ENCODE measurements at regions not wholly inside any gene's neighbourhood (a gene's known extent, or its start where the extent isn't known, plus 50 kb on each side); places are given as distances from the start of the nearest gene placed in this dataset.

- no peak overlapping the region for H3K4me2 ChIP-seq
- H3K27ac ChIP-seq, result no peak overlapping the region
- no peak overlapping the region for H2AFZ ChIP-seq (ENCODE audit: low read depth)
- no peaks in the 10 kb centered on the region for H3K36me3 ChIP-seq (ENCODE audit: insufficient read depth)
- H3K27me3 ChIP-seq (ENCODE audit: insufficient read depth, low read depth), result no peaks in the 10 kb centered on the region
- H4K20me1 ChIP-seq (ENCODE audit: insufficient read depth), result no peaks in the 10 kb centered on the region
- no peaks in the 10 kb centered on the region for H3K4me1 ChIP-seq (ENCODE audit: low read depth, poor library complexity, severe bottlenecking)
- H3K9ac ChIP-seq, result no peak overlapping the region
- TF ChIP-seq CTCF (conservative IDR thresholded peaks at IDR 0.05; ENCODE audit: low read depth, low read length), result no peak
- no peaks in the 10 kb centered on the region for H3K79me2 ChIP-seq (ENCODE audit: insufficient read depth, low read depth)
- no peak overlapping the region for H3K4me3 ChIP-seq (IDR thresholded peaks at IDR 0.05; ENCODE audit: insufficient read depth, low read depth, low read length)
These were observed 349.2 kb upstream of the KLF4 start for GRCh38 chr9:107838766-107839165.

GRCh38 chr9:107836300-107836699 is 346.7 kb upstream of the KLF4 start:
- Histone ChIP-seq H3K4me1 (ENCODE audit: low read depth, poor library complexity, severe bottlenecking) (no peaks in the 10 kb centered on the region), H3K9ac (no peak overlapping the region), H3K79me2 (ENCODE audit: insufficient read depth, low read depth) (no peaks in the 10 kb centered on the region), H3K4me2 (no peak overlapping the region), H4K20me1 (ENCODE audit: insufficient read depth) (no peaks in the 10 kb centered on the region), H3K4me3 (IDR thresholded peaks at IDR 0.05; ENCODE audit: insufficient read depth, low read depth, low read length) (no peak overlapping the region), H3K36me3 (ENCODE audit: insufficient read depth) (no peaks in the 10 kb centered on the region), H3K27ac (no peak overlapping the region), H2AFZ (ENCODE audit: low read depth) (no peak overlapping the region), H3K27me3 (ENCODE audit: insufficient read depth, low read depth) (no peaks in the 10 kb centered on the region)
- no peak for TF ChIP-seq CTCF (conservative IDR thresholded peaks at IDR 0.05; ENCODE audit: low read depth, low read length)

- H3K27me3 ChIP-seq (ENCODE audit: insufficient read depth, low read depth), result no peaks in the 10 kb centered on the region
- no peaks in the 10 kb centered on the region for H3K4me1 ChIP-seq (ENCODE audit: low read depth, poor library complexity, severe bottlenecking)
- TF ChIP-seq CTCF (conservative IDR thresholded peaks at IDR 0.05; ENCODE audit: low read depth, low read length), result no peak
- no peak overlapping the region for H3K4me2 ChIP-seq
- no peak overlapping the region for H3K27ac ChIP-seq
- H3K4me3 ChIP-seq (IDR thresholded peaks at IDR 0.05; ENCODE audit: insufficient read depth, low read depth, low read length), result no peak overlapping the region
- no peak overlapping the region for H3K9ac ChIP-seq
- H3K36me3 ChIP-seq (ENCODE audit: insufficient read depth), result no peaks in the 10 kb centered on the region
- H2AFZ ChIP-seq (ENCODE audit: low read depth), result no peak overlapping the region
- H3K79me2 ChIP-seq (ENCODE audit: insufficient read depth, low read depth), result no peaks in the 10 kb centered on the region
- H4K20me1 ChIP-seq (ENCODE audit: insufficient read depth), result no peaks in the 10 kb centered on the region
These were observed 343.7 kb upstream of the KLF4 start for GRCh38 chr9:107833295-107833694.

- Histone ChIP-seq H3K9ac (no peak overlapping the region), H3K27ac (no peak overlapping the region), H3K4me3 (IDR thresholded peaks at IDR 0.05; ENCODE audit: insufficient read depth, low read depth, low read length) (no peak overlapping the region), H3K79me2 (ENCODE audit: insufficient read depth, low read depth) (no peaks in the 10 kb centered on the region), H3K4me2 (no peak overlapping the region), H3K27me3 (ENCODE audit: insufficient read depth, low read depth) (no peaks in the 10 kb centered on the region), H2AFZ (ENCODE audit: low read depth) (no peak overlapping the region), H3K4me1 (ENCODE audit: low read depth, poor library complexity, severe bottlenecking) (no peaks in the 10 kb centered on the region), H3K36me3 (ENCODE audit: insufficient read depth) (no peaks in the 10 kb centered on the region), H4K20me1 (ENCODE audit: insufficient read depth) (no peaks in the 10 kb centered on the region)
- TF ChIP-seq CTCF (conservative IDR thresholded peaks at IDR 0.05; ENCODE audit: low read depth, low read length), result no peak
These were observed 343.3 kb upstream of the KLF4 start for GRCh38 chr9:107832871-107833270.

GRCh38 chr9:107830479-107830878 is 340.9 kb upstream of the KLF4 start:
- no peaks in the 10 kb centered on the region for H3K4me1 ChIP-seq (ENCODE audit: low read depth, poor library complexity, severe bottlenecking)
- TF ChIP-seq CTCF (conservative IDR thresholded peaks at IDR 0.05; ENCODE audit: low read depth, low read length), result no peak
- H3K27me3 ChIP-seq (ENCODE audit: insufficient read depth, low read depth), result no peaks in the 10 kb centered on the region
- no peak overlapping the region for H3K4me2 ChIP-seq
- no peak overlapping the region for H3K27ac ChIP-seq
- H3K4me3 ChIP-seq (IDR thresholded peaks at IDR 0.05; ENCODE audit: insufficient read depth, low read depth, low read length), result no peak overlapping the region
- H3K36me3 ChIP-seq (ENCODE audit: insufficient read depth), result no peaks in the 10 kb centered on the region
- no peak overlapping the region for H3K9ac ChIP-seq
- no peaks in the 10 kb centered on the region for H4K20me1 ChIP-seq (ENCODE audit: insufficient read depth)
- no peak overlapping the region for H2AFZ ChIP-seq (ENCODE audit: low read depth)
- no peaks in the 10 kb centered on the region for H3K79me2 ChIP-seq (ENCODE audit: insufficient read depth, low read depth)

All from KMS-11 (cell line).